ENCODE measurements at regions not wholly inside any gene's neighbourhood (a gene's known extent, or its start where the extent isn't known, plus 50 kb on each side); places are given as distances from the start of the nearest gene placed in this dataset.

DNA sequence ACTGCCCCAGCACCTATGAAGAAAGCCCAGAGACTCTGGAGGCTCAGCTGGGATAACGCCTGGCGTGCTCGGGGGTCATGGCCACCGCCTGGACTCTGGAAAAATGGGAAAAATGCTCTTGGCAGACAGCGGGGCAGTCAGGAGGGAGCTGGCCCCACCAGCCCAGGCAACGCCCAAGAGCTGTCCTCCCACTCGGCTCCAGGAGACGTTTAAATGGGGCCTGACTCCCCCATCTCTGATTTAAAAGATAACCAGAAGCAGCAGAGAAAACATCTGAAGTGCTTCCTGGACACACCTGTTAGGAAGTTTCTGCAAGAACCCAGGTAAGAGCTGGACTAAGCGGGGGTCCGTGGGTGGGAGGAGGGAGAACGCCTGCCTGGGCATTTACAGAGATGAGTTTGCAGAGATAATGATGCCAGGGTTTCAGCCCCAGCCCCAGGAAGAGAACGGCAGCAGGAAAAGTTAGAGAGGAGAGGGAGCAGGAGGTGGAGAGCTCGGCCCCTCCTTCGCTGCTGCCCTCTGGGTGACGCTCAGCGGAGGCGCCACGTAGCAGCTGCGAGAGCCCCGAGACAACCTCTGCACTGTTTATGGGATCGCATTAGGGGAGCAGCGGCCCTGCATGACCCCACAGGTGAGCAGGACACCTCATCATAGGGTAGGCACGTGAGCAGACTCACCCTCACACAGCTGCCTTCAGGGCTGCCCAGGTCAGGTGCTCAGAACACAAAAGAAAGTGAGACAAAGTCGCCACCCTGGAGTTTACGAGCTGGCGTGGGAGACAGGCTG, 83.5 kb upstream of the INSIG1 start:
- H3K27ac ChIP-seq = no peak overlapping the region
- Mint-ChIP-seq H3K27ac (peak overlapping the region; percentile 82), H3K4me3 (no peak overlapping the region), H3K27me3 (ENCODE audit: insufficient read depth, low read depth) (peaks cover 12% of the 10 kb centered on the region), H3K4me1 (peaks cover 3% of the 10 kb centered on the region), H3K9me3 (peaks cover 2% of the 10 kb centered on the region), H3K36me3 (no peaks in the 10 kb centered on the region)
- DNase-seq (ENCODE audit: low spot score) = no peak
- no peaks in the 10 kb centered on the region for H3K36me3 ChIP-seq
- no peaks in the 10 kb centered on the region for H4K20me1 ChIP-seq (ENCODE audit: low read depth)
- no peaks in the 10 kb centered on the region for H3K79me2 ChIP-seq (ENCODE audit: low read depth)
- no peaks in the 10 kb centered on the region for H3K9me3 ChIP-seq (ENCODE audit: low read depth)
- TF ChIP-seq EZH2phosphoT487 (IDR thresholded peaks at IDR 0.05) (no peak), EZH2 (IDR thresholded peaks at IDR 0.05) (no peak)
- TF ChIP-seq, protein P1, sequence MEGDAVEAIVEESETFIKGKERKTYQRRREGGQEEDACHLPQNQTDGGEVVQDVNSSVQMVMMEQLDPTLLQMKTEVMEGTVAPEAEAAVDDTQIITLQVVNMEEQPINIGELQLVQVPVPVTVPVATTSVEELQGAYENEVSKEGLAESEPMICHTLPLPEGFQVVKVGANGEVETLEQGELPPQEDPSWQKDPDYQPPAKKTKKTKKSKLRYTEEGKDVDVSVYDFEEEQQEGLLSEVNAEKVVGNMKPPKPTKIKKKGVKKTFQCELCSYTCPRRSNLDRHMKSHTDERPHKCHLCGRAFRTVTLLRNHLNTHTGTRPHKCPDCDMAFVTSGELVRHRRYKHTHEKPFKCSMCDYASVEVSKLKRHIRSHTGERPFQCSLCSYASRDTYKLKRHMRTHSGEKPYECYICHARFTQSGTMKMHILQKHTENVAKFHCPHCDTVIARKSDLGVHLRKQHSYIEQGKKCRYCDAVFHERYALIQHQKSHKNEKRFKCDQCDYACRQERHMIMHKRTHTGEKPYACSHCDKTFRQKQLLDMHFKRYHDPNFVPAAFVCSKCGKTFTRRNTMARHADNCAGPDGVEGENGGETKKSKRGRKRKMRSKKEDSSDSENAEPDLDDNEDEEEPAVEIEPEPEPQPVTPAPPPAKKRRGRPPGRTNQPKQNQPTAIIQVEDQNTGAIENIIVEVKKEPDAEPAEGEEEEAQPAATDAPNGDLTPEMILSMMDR (IDR thresholded peaks at IDR 0.05) = no peak
- no peak overlapping the region for H3K4me2 ChIP-seq
- no peak overlapping the region for H3K9ac ChIP-seq
- H3F3A ChIP-seq (ENCODE audit: low read depth) = no peaks in the 10 kb centered on the region
- no peak overlapping the region for H2AFZ ChIP-seq (replicated peaks)
- H3K27me3 ChIP-seq = no peaks in the 10 kb centered on the region
- no peak overlapping the region for H3K4me3 ChIP-seq
- no peaks in the 10 kb centered on the region for H3K4me1 ChIP-seq

DNA sequence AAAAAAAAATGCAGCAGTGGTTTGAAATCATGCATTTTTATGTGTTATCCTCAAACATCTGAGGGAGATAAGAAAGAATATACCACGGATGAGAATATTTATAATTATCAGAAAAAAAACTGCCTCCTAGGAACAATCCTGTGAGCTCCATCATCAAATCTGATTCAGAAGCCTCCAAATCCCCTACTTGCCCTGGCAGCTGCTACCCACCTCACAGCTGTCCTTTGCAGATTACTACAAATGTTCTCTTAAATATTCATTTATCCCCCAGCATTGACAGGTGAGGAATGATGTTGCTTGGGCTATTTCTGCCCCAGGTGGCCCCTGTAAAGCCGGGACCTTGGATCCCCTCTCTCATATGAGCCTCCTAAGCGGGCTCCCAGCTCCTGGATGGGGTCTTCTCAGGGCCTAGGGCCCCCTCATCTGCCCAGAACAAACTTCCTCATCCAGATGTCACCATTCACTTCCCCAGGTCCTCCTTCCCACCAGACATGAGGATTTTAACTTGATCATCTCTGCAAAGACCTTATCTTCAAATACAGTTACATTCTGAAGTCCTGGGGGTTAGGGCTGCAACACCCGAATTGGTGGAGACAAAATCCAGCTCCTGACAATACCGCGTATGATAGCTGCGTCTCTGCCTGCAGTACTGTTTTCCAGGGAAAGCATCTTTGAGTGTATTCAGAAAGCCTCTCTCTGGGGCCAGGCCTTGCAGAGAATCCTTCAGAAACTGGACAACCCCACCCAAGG, 81.9 kb upstream of the INSIG1 start:
- no peak overlapping the region for H3K4me2 ChIP-seq
- H3K4me1 ChIP-seq = no peaks in the 10 kb centered on the region
- no peaks in the 10 kb centered on the region for H3K79me2 ChIP-seq (ENCODE audit: low read depth)
- no peaks in the 10 kb centered on the region for H4K20me1 ChIP-seq (ENCODE audit: low read depth)
- H3F3A ChIP-seq (ENCODE audit: low read depth) = no peaks in the 10 kb centered on the region
- H3K27me3 ChIP-seq = no peaks in the 10 kb centered on the region
- Mint-ChIP-seq H3K27me3 (ENCODE audit: insufficient read depth, low read depth) (peaks cover 12% of the 10 kb centered on the region), H3K27ac (no peak overlapping the region), H3K36me3 (no peaks in the 10 kb centered on the region), H3K4me1 (peaks cover 7% of the 10 kb centered on the region), H3K4me3 (no peak overlapping the region), H3K9me3 (peaks cover 2% of the 10 kb centered on the region)
- H3K9me3 ChIP-seq (ENCODE audit: low read depth) = no peaks in the 10 kb centered on the region
- no peaks in the 10 kb centered on the region for H3K36me3 ChIP-seq
- TF ChIP-seq EZH2 (IDR thresholded peaks at IDR 0.05) (no peak), EZH2phosphoT487 (IDR thresholded peaks at IDR 0.05) (no peak)
- TF ChIP-seq, protein P1 (IDR thresholded peaks at IDR 0.05) = no peak
- DNase-seq (ENCODE audit: low spot score) = no peak
- no peak overlapping the region for H2AFZ ChIP-seq (replicated peaks)
- no peak overlapping the region for H3K27ac ChIP-seq
- no peak overlapping the region for H3K4me3 ChIP-seq
- no peak overlapping the region for H3K9ac ChIP-seq

DNA sequence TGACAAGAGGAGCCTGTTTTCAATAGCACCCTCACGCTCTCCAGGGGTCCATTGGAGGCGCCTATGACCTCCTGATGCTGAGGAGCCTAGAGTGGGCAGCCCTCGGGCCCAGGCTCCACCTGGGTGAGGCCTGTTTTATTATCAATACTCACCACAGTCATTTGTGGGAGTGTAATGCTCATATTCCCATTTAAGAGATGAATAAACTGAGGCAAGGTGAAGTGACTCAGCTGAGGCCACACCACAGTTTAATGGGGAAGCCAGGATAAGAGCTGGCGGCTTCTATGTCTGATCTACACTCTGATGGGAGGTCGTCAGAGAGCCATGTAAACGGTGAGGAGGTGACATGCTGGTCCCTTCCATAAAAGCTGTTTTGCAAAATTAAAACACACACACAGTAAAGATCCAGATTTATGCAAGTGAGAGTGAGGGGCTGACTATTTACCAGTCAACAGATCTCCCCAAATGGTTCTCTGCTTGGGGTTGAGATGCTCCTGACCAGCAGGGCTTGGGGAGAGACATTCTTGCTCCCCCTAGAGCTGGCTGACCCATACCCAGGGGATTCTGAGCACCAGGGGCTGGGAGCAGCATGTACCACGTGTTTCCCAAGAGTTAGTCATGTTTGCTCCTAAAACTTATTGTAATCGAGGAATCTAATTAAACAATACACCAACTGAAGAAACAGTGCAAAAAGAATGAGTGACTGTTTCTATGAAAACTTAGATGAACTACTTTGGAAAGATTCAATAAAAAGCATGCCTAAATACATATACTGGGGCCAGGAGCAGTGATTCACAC, 81.0 kb upstream of the INSIG1 start:
- TF ChIP-seq EZH2 (IDR thresholded peaks at IDR 0.05) = no peak
- no peak for TF ChIP-seq EZH2phosphoT487 (IDR thresholded peaks at IDR 0.05)
- TF ChIP-seq, protein P1 (IDR thresholded peaks at IDR 0.05) = no peak
- Histone ChIP-seq H3K27ac (no peak overlapping the region), H3K9ac (no peak overlapping the region), H3K36me3 (no peaks in the 10 kb centered on the region), H3F3A (ENCODE audit: low read depth) (no peaks in the 10 kb centered on the region), H3K4me2 (no peak overlapping the region), H3K4me3 (no peak overlapping the region), H3K27me3 (no peaks in the 10 kb centered on the region), H3K79me2 (ENCODE audit: low read depth) (no peaks in the 10 kb centered on the region), H2AFZ (replicated peaks) (no peak overlapping the region), H4K20me1 (ENCODE audit: low read depth) (no peaks in the 10 kb centered on the region), H3K4me1 (no peaks in the 10 kb centered on the region), H3K9me3 (ENCODE audit: low read depth) (no peaks in the 10 kb centered on the region)
- Mint-ChIP-seq H3K27ac (peak overlapping the region; percentile 57), H3K4me1 (peaks cover 11% of the 10 kb centered on the region), H3K36me3 (no peaks in the 10 kb centered on the region), H3K9me3 (no peaks in the 10 kb centered on the region), H3K27me3 (ENCODE audit: insufficient read depth, low read depth) (peaks cover 12% of the 10 kb centered on the region), H3K4me3 (no peak overlapping the region)
- no peak for DNase-seq (ENCODE audit: low spot score)

Data from neural progenitor cell (in vitro differentiated cells).